ENCODE measurements at regions not wholly inside any gene's neighbourhood (a gene's known extent, or its start where the extent isn't known, plus 50 kb on each side); places are given as distances from the start of the nearest gene placed in this dataset.

DNA sequence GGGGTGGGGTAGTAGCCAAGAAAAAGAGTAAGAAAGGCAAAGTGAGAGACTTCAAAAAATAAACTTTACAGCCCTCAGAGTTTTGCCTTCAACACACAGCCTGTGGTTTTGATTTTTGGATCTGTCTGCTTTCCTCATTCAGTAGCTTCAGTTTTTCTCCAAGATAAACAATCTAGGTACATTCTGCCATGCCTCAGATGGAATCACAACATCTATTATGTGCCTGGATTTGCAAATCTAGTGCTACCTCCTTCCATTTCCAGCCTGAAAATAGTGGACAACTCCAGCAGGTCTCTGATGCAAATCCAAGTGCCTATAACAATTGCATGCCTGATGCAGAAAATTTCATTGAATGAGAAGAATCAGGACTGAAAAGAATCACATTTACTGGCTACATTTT, 206.6 kb upstream of the GUCY1A2 start (continued):
- TF ChIP-seq, protein P1, sequence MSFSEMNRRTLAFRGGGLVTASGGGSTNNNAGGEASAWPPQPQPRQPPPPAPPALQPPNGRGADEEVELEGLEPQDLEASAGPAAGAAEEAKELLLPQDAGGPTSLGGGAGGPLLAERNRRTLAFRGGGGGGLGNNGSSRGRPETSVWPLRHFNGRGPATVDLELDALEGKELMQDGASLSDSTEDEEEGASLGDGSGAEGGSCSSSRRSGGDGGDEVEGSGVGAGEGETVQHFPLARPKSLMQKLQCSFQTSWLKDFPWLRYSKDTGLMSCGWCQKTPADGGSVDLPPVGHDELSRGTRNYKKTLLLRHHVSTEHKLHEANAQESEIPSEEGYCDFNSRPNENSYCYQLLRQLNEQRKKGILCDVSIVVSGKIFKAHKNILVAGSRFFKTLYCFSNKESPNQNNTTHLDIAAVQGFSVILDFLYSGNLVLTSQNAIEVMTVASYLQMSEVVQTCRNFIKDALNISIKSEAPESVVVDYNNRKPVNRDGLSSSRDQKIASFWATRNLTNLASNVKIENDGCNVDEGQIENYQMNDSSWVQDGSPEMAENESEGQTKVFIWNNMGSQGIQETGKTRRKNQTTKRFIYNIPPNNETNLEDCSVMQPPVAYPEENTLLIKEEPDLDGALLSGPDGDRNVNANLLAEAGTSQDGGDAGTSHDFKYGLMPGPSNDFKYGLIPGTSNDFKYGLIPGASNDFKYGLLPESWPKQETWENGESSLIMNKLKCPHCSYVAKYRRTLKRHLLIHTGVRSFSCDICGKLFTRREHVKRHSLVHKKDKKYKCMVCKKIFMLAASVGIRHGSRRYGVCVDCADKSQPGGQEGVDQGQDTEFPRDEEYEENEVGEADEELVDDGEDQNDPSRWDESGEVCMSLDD (tag by site-specific recombination; IDR thresholded peaks at IDR 0.05) = no peak
- TF ChIP-seq ZNF292 (tag by site-specific recombination; IDR thresholded peaks at IDR 0.05; ENCODE audit: borderline replicate concordance, low read depth) (no peak), ZNF274 (IDR thresholded peaks at IDR 0.05; ENCODE audit: low read length) (no peak), ZNF274 (tag by site-specific recombination; IDR thresholded peaks at IDR 0.05; ENCODE audit: borderline replicate concordance) (no peak), ZNF366 (tag by site-specific recombination; conservative IDR thresholded peaks at IDR 0.05) (no peak)
- TF ChIP-seq, protein P2, sequence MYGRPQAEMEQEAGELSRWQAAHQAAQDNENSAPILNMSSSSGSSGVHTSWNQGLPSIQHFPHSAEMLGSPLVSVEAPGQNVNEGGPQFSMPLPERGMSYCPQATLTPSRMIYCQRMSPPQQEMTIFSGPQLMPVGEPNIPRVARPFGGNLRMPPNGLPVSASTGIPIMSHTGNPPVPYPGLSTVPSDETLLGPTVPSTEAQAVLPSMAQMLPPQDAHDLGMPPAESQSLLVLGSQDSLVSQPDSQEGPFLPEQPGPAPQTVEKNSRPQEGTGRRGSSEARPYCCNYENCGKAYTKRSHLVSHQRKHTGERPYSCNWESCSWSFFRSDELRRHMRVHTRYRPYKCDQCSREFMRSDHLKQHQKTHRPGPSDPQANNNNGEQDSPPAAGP (tag by site-specific recombination; IDR thresholded peaks at IDR 0.05) = no peak
- TF ChIP-seq, protein P3, sequence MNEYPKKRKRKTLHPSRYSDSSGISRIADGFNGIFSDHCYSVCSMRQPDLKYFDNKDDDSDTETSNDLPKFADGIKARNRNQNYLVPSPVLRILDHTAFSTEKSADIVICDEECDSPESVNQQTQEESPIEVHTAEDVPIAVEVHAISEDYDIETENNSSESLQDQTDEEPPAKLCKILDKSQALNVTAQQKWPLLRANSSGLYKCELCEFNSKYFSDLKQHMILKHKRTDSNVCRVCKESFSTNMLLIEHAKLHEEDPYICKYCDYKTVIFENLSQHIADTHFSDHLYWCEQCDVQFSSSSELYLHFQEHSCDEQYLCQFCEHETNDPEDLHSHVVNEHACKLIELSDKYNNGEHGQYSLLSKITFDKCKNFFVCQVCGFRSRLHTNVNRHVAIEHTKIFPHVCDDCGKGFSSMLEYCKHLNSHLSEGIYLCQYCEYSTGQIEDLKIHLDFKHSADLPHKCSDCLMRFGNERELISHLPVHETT (tag by site-specific recombination; IDR thresholded peaks at IDR 0.05) = no peak

DNA sequence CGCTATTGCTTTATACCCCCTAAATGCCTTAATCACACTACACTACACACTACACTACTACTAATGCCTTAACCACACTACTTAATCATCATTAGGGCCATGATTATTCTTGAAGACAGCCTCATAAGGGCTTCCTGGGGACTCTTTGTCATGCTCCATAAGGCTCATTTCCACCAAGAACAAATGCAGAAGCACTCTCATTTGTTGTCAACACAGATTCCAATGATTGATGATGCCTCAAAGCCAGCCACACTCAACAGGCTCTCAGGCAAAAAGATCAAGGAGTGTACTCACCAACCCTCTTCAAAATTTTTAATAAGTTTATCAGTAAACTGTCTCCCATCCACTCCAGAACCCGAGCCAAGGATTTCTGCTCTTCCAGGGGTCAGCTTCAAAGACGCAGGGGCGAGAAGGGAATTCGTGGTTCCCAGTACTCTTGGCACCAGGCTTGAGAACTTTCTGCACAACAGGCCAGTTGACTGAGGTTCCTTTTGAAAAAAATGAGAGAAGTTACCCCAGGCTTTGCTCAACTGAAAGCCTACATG, 204.7 kb upstream of the GUCY1A2 start:
- CTCF ChIA-PET = no interaction called here
- TF ChIP-seq ZNF239 (tag by site-specific recombination; IDR thresholded peaks at IDR 0.05) (no peak), ZIC2 (tag by site-specific recombination; IDR thresholded peaks at IDR 0.05) (no peak), TCF7L2 (IDR thresholded peaks at IDR 0.05; ENCODE audit: borderline replicate concordance, low read depth, low read length) (no peak), GFI1B (tag by site-specific recombination; IDR thresholded peaks at IDR 0.05) (no peak), ZNF510 (tag by site-specific recombination; IDR thresholded peaks at IDR 0.05; ENCODE audit: insufficient replicate concordance) (no peak)
- TF ChIP-seq, protein P4, sequence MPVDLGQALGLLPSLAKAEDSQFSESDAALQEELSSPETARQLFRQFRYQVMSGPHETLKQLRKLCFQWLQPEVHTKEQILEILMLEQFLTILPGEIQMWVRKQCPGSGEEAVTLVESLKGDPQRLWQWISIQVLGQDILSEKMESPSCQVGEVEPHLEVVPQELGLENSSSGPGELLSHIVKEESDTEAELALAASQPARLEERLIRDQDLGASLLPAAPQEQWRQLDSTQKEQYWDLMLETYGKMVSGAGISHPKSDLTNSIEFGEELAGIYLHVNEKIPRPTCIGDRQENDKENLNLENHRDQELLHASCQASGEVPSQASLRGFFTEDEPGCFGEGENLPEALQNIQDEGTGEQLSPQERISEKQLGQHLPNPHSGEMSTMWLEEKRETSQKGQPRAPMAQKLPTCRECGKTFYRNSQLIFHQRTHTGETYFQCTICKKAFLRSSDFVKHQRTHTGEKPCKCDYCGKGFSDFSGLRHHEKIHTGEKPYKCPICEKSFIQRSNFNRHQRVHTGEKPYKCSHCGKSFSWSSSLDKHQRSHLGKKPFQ (tag by site-specific recombination; IDR thresholded peaks at IDR 0.05) = no peak
- H3K36me3 ChIP-seq (ENCODE audit: control insufficient read depth in 2 of 2, insufficient read depth in 1 of 2, low read length in 2 of 2) = no peaks in the 10 kb centered on the region
- POLR2A ChIA-PET = no interaction called here
- 0 out of 2 replicates have a peak, but pooled peaks cover 2% of the 10 kb centered on the region for H3K4me1 ChIP-seq (ENCODE audit: control insufficient read depth, insufficient read depth, low read length)
- H3K4me3 ChIP-seq (ENCODE audit: low read depth, low read length) = no peak overlapping the region
- no peak overlapping the region for H3K27ac ChIP-seq (ENCODE audit: extremely low read depth, low read depth, low read length)
- no peaks in the 10 kb centered on the region for H3K9me3 ChIP-seq (ENCODE audit: control insufficient read depth, insufficient read depth, low read depth, low read length)

DNA sequence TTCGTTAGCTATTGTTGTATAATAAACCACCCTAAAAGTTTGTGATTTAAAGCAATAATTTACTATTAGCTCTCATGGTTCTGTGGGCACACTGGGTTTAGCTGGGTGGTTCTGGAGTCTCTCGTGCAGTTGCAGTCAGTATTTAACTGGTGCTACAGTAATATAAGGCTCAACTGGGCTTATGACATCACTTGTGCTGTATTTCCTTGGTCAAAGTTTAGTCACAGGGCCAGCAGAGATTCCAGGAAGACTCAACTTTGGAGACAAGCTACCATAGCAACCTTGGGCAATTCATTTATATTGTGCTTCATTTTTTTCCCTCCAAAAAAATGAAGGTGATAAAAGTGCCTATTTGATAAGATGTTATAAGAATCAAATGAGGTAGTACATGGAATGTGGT, 204.2 kb upstream of the GUCY1A2 start:
- Histone ChIP-seq H3K4me1 (ENCODE audit: control insufficient read depth, insufficient read depth, low read length) (0 out of 2 replicates have a peak, but pooled peaks cover 2% of the 10 kb centered on the region), H3K27ac (ENCODE audit: extremely low read depth, low read depth, low read length) (no peak overlapping the region), H3K9me3 (ENCODE audit: control insufficient read depth, insufficient read depth, low read depth, low read length) (no peaks in the 10 kb centered on the region), H3K4me3 (ENCODE audit: low read depth, low read length) (no peak overlapping the region), H3K36me3 (ENCODE audit: control insufficient read depth in 2 of 2, insufficient read depth in 1 of 2, low read length in 2 of 2) (no peaks in the 10 kb centered on the region)
- CTCF ChIA-PET = no interaction called here
- POLR2A ChIA-PET = no interaction called here
- no peak for TF ChIP-seq RBAK (tag by site-specific recombination; IDR thresholded peaks at IDR 0.05)
- TF ChIP-seq ZNF561 (tag by site-specific recombination; IDR thresholded peaks at IDR 0.05; ENCODE audit: borderline replicate concordance) = no peak
- TF ChIP-seq ZNF560 (tag by site-specific recombination; IDR thresholded peaks at IDR 0.05; ENCODE audit: borderline replicate concordance) = no peak
- no peak for TF ChIP-seq ZNF10 (tag by site-specific recombination; IDR thresholded peaks at IDR 0.05)
- TF ChIP-seq, protein P5, sequence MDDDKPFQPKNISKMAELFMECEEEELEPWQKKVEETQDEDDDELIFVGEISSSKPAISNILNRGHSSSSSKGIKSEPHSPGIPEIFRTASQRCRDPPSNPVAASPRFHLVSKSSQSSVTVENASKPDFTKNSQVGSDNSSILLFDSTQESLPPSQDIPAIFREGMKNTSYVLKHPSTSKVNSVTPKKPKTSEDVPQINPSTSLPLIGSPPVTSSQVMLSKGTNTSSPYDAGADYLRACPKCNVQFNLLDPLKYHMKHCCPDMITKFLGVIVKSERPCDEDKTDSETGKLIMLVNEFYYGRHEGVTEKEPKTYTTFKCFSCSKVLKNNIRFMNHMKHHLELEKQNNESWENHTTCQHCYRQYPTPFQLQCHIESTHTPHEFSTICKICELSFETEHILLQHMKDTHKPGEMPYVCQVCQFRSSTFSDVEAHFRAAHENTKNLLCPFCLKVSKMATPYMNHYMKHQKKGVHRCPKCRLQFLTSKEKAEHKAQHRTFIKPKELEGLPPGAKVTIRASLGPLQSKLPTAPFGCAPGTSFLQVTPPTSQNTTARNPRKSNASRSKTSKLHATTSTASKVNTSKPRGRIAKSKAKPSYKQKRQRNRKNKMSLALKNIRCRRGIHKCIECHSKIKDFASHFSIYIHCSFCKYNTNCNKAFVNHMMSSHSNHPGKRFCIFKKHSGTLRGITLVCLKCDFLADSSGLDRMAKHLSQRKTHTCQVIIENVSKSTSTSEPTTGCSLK (tag by site-specific recombination; IDR thresholded peaks at IDR 0.05) = no peak
- TF ChIP-seq ZNF292 (tag by site-specific recombination; IDR thresholded peaks at IDR 0.05; ENCODE audit: borderline replicate concordance, low read depth) = no peak
- TF ChIP-seq, protein P6, sequence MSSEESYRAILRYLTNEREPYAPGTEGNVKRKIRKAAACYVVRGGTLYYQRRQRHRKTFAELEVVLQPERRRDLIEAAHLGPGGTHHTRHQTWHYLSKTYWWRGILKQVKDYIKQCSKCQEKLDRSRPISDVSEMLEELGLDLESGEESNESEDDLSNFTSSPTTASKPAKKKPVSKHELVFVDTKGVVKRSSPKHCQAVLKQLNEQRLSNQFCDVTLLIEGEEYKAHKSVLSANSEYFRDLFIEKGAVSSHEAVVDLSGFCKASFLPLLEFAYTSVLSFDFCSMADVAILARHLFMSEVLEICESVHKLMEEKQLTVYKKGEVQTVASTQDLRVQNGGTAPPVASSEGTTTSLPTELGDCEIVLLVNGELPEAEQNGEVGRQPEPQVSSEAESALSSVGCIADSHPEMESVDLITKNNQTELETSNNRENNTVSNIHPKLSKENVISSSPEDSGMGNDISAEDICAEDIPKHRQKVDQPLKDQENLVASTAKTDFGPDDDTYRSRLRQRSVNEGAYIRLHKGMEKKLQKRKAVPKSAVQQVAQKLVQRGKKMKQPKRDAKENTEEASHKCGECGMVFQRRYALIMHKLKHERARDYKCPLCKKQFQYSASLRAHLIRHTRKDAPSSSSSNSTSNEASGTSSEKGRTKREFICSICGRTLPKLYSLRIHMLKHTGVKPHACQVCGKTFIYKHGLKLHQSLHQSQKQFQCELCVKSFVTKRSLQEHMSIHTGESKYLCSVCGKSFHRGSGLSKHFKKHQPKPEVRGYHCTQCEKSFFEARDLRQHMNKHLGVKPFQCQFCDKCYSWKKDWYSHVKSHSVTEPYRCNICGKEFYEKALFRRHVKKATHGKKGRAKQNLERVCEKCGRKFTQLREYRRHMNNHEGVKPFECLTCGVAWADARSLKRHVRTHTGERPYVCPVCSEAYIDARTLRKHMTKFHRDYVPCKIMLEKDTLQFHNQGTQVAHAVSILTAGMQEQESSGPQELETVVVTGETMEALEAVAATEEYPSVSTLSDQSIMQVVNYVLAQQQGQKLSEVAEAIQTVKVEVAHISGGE (tag by site-specific recombination; conservative IDR thresholded peaks at IDR 0.05; ENCODE audit: low read depth) = no peak

Data from HEK293 (cell line).